GM12878 (cell line): ENCODE measurements at regions not wholly inside any gene's neighbourhood (a gene's known extent, or its start where the extent isn't known, plus 50 kb on each side); places are given as distances from the start of the nearest gene placed in this dataset.

Source experiments
- ATAC-seq: fragments of 200-7000 bp; cut with Tn5 transposase; 3 replicates; pipeline ENCODE4 v1.9.1; 2020; ENCODE audit warnings: mild to moderate bottlenecking, moderate library complexity
- BruUV-seq: library from RNA; stranded (reverse); fragments of 400-500 nt; replicated peaks from 2 replicates; lab custom pipeline; 2021; lab: Mats Ljungman, UMichigan
- CTCF ChIA-PET: fragments of 300-600 bp; sonication (Branson Sonifier 250); formaldehyde crosslinking; extraction: SDS; loops from one replicate; lab custom pipeline; 2021; ENCODE audit warnings: inconsistent platforms; lab: Yijun Ruan, JAX
- POLR2A ChIA-PET: fragments of 350-600 bp; formaldehyde crosslinking; extraction: SDS; loops from one replicate; lab custom pipeline; 2021; ENCODE audit warnings: inconsistent platforms; lab: Charles Lee
- RAD21 ChIA-PET: fragments of 300-600 bp; sonication (Branson Sonifier 250); formaldehyde crosslinking; loops from one replicate; lab custom pipeline; 2023; ENCODE audit warnings: antibody characterized with exemption; ENCODE audit not compliant: unreplicated experiment; lab: Charles Lee
- SMC1A ChIA-PET: fragments of 300-600 bp; sonication (Branson Sonifier 250); formaldehyde crosslinking; loops from one replicate; lab custom pipeline; 2023; ENCODE audit not compliant: unreplicated experiment, uncharacterized antibody; lab: Charles Lee
- DNase-seq: peaks from one replicate; pipeline ENCODE4 v3.0.0-alpha.2; 2011; ENCODE audit warnings: low read depth, low spot score
- FAIRE-seq: peaks from 3 replicates; lab custom pipeline; 2011; peaks lifted over from hg19 to GRCh38; lab: Jason Lieb, UNC
- H2AFZ ChIP-seq: 2 replicates; pipeline ENCODE4 v1.6.0; 2011; ENCODE audit warnings: low read depth, low read length, control low read depth; ENCODE audit not compliant: control insufficient read depth
- H3K27ac ChIP-seq: 2 replicates; pipeline ENCODE4 v1.5.1; 2011; ENCODE audit warnings: control low read depth; ENCODE audit not compliant: control insufficient read depth, insufficient read depth
- H3K27me3 ChIP-seq, 2 experiments: replicated peaks in 1 of 2; 2 replicates each; pipeline versions ENCODE4 v1.6.0 to v1.6.1; 2011; ENCODE audit warnings: low read length in 1 of 2; ENCODE audit not compliant: control insufficient read depth in 2 of 2, insufficient read depth in 2 of 2
- H3K36me3 ChIP-seq, 2 experiments: 2 replicates each; pipeline ENCODE4 v1.5.1; 2011; ENCODE audit warnings: low read length in 1 of 2; ENCODE audit not compliant: control insufficient read depth in 2 of 2, insufficient read depth in 2 of 2
- H3K4me1 ChIP-seq: 2 replicates; pipeline ENCODE4 v1.6.1; 2011; ENCODE audit warnings: mild to moderate bottlenecking, low read length, moderate library complexity, mixed read lengths; ENCODE audit not compliant: control insufficient read depth, insufficient read depth
- H3K4me2 ChIP-seq: 2 replicates; pipeline ENCODE4 v1.6.0; 2011; ENCODE audit warnings: control low read depth; ENCODE audit not compliant: control insufficient read depth, insufficient read depth
- H3K4me3 ChIP-seq: fragments of 200-600 bp; sonication (generic); 2 replicates; pipeline ENCODE4 v1.5.1; 2016
- H3K79me2 ChIP-seq: 2 replicates; pipeline ENCODE4 v1.6.0; 2011; ENCODE audit warnings: low read length; ENCODE audit not compliant: control insufficient read depth, insufficient read depth
- H3K9ac ChIP-seq: 2 replicates; pipeline ENCODE4 v1.8.0; 2011; ENCODE audit warnings: low read length, control low read depth, mixed read lengths; ENCODE audit not compliant: control insufficient read depth, insufficient read depth
- H3K9me3 ChIP-seq: replicated peaks from 3 replicates; pipeline ENCODE4 v1.5.1; 2011; ENCODE audit warnings: mild to moderate bottlenecking, low read length; ENCODE audit not compliant: control insufficient read depth, insufficient read depth
- H4K20me1 ChIP-seq: 2 replicates; pipeline ENCODE4 v1.6.0; 2011; ENCODE audit not compliant: control insufficient read depth, insufficient read depth
- BCL11A ChIP-seq: IDR thresholded peaks from 2 replicates; pipeline ENCODE4 v1.6.1; 2011; ENCODE audit warnings: low read depth, low read length
- BRCA1 ChIP-seq: IDR thresholded peaks from 2 replicates; pipeline ENCODE4 v1.6.1; 2011; ENCODE audit warnings: low read depth, low read length, improper control_type of control experiment
- CREM ChIP-seq: IDR thresholded peaks from 2 replicates; pipeline ENCODE4 v1.6.1; 2014; ENCODE audit warnings: antibody characterized with exemption, low read depth
- JUND ChIP-seq: IDR thresholded peaks from 2 replicates; pipeline ENCODE4 v1.6.1; 2012; ENCODE audit warnings: low read depth, mild to moderate bottlenecking, low read length, improper control_type of control experiment, moderate library complexity
- NFYB ChIP-seq: IDR thresholded peaks from 2 replicates; pipeline ENCODE4 v1.6.1; 2011; ENCODE audit warnings: low read depth, mild to moderate bottlenecking, low read length, improper control_type of control experiment, moderate library complexity; ENCODE audit not compliant: insufficient read depth
- RAD51 ChIP-seq: fragments of 450-650 bp; IDR thresholded peaks from 2 replicates; pipeline ENCODE4 v1.6.1; 2016; ENCODE audit warnings: moderate library complexity, mild to moderate bottlenecking, inconsistent platforms
- RUNX3 ChIP-seq: IDR thresholded peaks from 2 replicates; pipeline ENCODE4 v1.6.1; 2012; ENCODE audit warnings: low read length, inconsistent platforms
- SUZ12 ChIP-seq: fragments of 200-600 bp; sonication (generic); IDR thresholded peaks from one replicate; pipeline ENCODE4 v1.6.1; 2018; ENCODE audit warnings: antibody characterized with exemption, mild to moderate bottlenecking; ENCODE audit not compliant: unreplicated experiment
- TAF1 ChIP-seq: IDR thresholded peaks from 2 replicates; pipeline ENCODE4 v1.6.1; 2011; ENCODE audit warnings: mild to moderate bottlenecking, low read depth, low read length, borderline replicate concordance
- YBX1 ChIP-seq: fragments of 450-650 bp; IDR thresholded peaks from 2 replicates; pipeline ENCODE4 v1.6.1; 2016; ENCODE audit warnings: antibody characterized with exemption
- ZNF207 ChIP-seq: fragments of 450-650 bp; IDR thresholded peaks from 2 replicates; pipeline ENCODE4 v1.6.1; 2014; ENCODE audit warnings: antibody characterized with exemption, mild to moderate bottlenecking, borderline replicate concordance
- WGBS: methylation state at CpG from one replicate; pipeline ENCODE4 v1.1.6; 2016; ENCODE audit warnings: low lambda C conversion rate; ENCODE audit not compliant: insufficient replicate concordance, insufficient coverage; ENCODE audit errors: missing lambda C conversion rate; 5-methylcytosine and 5-hydroxymethylcytosine counted together
- in situ Hi-C: fragments of 300-500 bp; cut with MboI; formaldehyde crosslinking; loops from 9 replicates; pipeline ENCODE4 v1.14.3; 2018; ENCODE audit warnings: mixed read lengths
- intact Hi-C: fragments of 100-400 bp; cut with micrococcal nuclease; formaldehyde crosslinking; loops from one replicate; pipeline ENCODE4 v1.14.2; 2022; ENCODE audit not compliant: unreplicated experiment
- TF ChIP-seq, protein P1 (sequence below): fragments of 450-650 bp; IDR thresholded peaks from 2 replicates; pipeline ENCODE4 v1.6.1; 2017; ENCODE audit warnings: mild to moderate bottlenecking, moderate library complexity
- TF ChIP-seq, protein P2 (sequence below): IDR thresholded peaks from 2 replicates; pipeline ENCODE4 v1.6.1; 2011; ENCODE audit warnings: mild to moderate bottlenecking, low read depth, low read length, moderate library complexity; ENCODE audit not compliant: insufficient replicate concordance
- TF ChIP-seq, protein P3 (sequence below): IDR thresholded peaks from 2 replicates; pipeline ENCODE4 v1.6.1; 2011; ENCODE audit warnings: low read depth, mild to moderate bottlenecking, low read length, moderate library complexity, borderline replicate concordance; ENCODE audit errors: extremely low read depth
- TF ChIP-seq, protein P4 (sequence below): IDR thresholded peaks from 2 replicates; pipeline ENCODE4 v1.6.1; 2012; ENCODE audit warnings: low read depth, low read length, improper control_type of control experiment
- TF ChIP-seq, protein P5 (sequence below): fragments of 150-350 bp; IDR thresholded peaks from 2 replicates; pipeline ENCODE4 v1.6.1; 2014; ENCODE audit warnings: mild to moderate bottlenecking, low read depth, low read length

DNA sequence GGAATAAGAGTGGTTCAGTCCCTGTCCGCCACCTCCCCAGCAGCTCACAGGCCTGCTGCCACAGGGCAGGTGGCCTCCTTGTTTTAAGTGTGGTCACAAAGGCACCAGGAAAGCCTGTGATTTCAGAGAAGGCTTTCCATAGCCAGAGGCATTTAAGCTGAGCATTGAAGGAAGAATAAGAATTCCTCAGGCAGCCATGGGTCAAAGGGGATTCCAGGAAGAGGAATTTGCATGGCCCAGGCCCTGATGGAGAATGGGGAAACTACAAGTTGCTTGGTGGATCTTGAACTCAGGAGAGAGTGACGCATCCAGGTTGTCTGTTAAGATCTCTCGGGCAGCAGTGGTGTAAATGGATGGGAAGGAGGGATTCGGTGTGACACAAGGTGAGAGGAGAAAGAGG, 66.7 kb downstream of the KLHDC7A start (continued):
- TF ChIP-seq, protein P1, sequence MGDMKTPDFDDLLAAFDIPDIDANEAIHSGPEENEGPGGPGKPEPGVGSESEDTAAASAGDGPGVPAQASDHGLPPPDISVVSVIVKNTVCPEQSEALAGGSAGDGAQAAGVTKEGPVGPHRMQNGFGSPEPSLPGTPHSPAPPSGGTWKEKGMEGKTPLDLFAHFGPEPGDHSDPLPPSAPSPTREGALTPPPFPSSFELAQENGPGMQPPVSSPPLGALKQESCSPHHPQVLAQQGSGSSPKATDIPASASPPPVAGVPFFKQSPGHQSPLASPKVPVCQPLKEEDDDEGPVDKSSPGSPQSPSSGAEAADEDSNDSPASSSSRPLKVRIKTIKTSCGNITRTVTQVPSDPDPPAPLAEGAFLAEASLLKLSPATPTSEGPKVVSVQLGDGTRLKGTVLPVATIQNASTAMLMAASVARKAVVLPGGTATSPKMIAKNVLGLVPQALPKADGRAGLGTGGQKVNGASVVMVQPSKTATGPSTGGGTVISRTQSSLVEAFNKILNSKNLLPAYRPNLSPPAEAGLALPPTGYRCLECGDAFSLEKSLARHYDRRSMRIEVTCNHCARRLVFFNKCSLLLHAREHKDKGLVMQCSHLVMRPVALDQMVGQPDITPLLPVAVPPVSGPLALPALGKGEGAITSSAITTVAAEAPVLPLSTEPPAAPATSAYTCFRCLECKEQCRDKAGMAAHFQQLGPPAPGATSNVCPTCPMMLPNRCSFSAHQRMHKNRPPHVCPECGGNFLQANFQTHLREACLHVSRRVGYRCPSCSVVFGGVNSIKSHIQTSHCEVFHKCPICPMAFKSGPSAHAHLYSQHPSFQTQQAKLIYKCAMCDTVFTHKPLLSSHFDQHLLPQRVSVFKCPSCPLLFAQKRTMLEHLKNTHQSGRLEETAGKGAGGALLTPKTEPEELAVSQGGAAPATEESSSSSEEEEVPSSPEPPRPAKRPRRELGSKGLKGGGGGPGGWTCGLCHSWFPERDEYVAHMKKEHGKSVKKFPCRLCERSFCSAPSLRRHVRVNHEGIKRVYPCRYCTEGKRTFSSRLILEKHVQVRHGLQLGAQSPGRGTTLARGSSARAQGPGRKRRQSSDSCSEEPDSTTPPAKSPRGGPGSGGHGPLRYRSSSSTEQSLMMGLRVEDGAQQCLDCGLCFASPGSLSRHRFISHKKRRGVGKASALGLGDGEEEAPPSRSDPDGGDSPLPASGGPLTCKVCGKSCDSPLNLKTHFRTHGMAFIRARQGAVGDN, result no peak
- TF ChIP-seq YBX1, result no peak

DNA sequence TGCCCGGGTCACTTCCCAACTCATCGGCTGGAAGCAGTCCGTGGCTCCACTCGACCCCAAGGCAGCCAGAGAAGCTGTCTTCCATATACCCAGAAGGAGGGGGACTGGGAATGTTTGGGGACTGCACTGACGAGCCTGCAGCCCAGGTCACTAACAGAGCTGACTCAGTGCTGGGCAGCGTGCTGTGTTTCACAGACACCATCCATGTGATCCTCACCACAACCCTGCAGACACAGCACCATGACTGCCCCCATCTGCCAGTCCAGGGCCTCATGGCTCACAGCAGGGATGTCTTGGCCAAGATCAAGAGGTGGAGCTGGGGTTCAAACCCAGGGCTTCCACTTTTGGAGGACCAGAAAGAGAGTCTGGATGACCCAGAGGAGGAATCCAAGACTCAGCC, 67.9 kb downstream of the KLHDC7A start:
- no peak overlapping the region for H3K27ac ChIP-seq
- intact Hi-C loops (no loop called here), in situ Hi-C loops (no loop called here)
- no peaks in the 10 kb centered on the region for H3K79me2 ChIP-seq
- ATAC-seq (no peak), DNase-seq (no peak), FAIRE-seq (no peak)
- ChIA-PET SMC1A (no interaction called here), POLR2A (no interaction called here), RAD21 (no interaction called here), CTCF (no interaction called here)
- BruUV-seq, result no TSS peak
- H3K4me3 ChIP-seq, result no peak overlapping the region
- 3% methylated on average over 6 of the region's 6 CpGs for WGBS
- H3K4me2 ChIP-seq, result no peak overlapping the region
- H3K9me3 ChIP-seq, result no peaks in the 10 kb centered on the region
- H4K20me1 ChIP-seq, result no peaks in the 10 kb centered on the region
- no peaks in the 10 kb centered on the region for H3K36me3 ChIP-seq
- H2AFZ ChIP-seq, result no peak overlapping the region
- no peak overlapping the region for H3K9ac ChIP-seq
- H3K4me1 ChIP-seq, result no peaks in the 10 kb centered on the region
- H3K27me3 ChIP-seq, result peaks cover 0 to 3% of the 10 kb centered on the region in 2 experiments; a peak in 3 of 4 replicates
- TF ChIP-seq NFYB (no peak), JUND (no peak), BCL11A (no peak), SUZ12 (no peak), CREM (no peak), BRCA1 (no peak), ZNF207 (no peak), RUNX3 (no peak), TAF1 (no peak), YBX1 (no peak), RAD51 (no peak)
- TF ChIP-seq, protein P2, sequence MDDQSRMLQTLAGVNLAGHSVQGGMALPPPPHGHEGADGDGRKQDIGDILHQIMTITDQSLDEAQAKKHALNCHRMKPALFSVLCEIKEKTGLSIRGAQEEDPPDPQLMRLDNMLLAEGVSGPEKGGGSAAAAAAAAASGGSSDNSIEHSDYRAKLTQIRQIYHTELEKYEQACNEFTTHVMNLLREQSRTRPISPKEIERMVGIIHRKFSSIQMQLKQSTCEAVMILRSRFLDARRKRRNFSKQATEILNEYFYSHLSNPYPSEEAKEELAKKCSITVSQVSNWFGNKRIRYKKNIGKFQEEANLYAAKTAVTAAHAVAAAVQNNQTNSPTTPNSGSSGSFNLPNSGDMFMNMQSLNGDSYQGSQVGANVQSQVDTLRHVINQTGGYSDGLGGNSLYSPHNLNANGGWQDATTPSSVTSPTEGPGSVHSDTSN, result no peak
- TF ChIP-seq, protein P3, sequence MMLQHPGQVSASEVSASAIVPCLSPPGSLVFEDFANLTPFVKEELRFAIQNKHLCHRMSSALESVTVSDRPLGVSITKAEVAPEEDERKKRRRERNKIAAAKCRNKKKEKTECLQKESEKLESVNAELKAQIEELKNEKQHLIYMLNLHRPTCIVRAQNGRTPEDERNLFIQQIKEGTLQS, result no peak
- TF ChIP-seq, protein P4, sequence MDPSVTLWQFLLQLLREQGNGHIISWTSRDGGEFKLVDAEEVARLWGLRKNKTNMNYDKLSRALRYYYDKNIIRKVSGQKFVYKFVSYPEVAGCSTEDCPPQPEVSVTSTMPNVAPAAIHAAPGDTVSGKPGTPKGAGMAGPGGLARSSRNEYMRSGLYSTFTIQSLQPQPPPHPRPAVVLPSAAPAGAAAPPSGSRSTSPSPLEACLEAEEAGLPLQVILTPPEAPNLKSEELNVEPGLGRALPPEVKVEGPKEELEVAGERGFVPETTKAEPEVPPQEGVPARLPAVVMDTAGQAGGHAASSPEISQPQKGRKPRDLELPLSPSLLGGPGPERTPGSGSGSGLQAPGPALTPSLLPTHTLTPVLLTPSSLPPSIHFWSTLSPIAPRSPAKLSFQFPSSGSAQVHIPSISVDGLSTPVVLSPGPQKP, result no peak
- TF ChIP-seq, protein P5, sequence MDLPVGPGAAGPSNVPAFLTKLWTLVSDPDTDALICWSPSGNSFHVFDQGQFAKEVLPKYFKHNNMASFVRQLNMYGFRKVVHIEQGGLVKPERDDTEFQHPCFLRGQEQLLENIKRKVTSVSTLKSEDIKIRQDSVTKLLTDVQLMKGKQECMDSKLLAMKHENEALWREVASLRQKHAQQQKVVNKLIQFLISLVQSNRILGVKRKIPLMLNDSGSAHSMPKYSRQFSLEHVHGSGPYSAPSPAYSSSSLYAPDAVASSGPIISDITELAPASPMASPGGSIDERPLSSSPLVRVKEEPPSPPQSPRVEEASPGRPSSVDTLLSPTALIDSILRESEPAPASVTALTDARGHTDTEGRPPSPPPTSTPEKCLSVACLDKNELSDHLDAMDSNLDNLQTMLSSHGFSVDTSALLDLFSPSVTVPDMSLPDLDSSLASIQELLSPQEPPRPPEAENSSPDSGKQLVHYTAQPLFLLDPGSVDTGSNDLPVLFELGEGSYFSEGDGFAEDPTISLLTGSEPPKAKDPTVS, result no peak
